ENCODE measurements at regions not wholly inside any gene's neighbourhood (a gene's known extent, or its start where the extent isn't known, plus 50 kb on each side); places are given as distances from the start of the nearest gene placed in this dataset.
"Not testable (repeated sequence)": the region's sequence is repeated elsewhere in the genome, so short reads cannot be mapped to it uniquely, and the experiment has no call there.

- H3K4me3 ChIP-seq (ENCODE audit: low read depth, low read length) = no peak overlapping the region
- DNase-seq = no peak
- peaks cover 6% of the 10 kb centered on the region for H3K4me1 Mint-ChIP-seq (ENCODE audit: low read depth, unreplicated experiment)
- no peaks in the 10 kb centered on the region for H3K9me3 Mint-ChIP-seq (ENCODE audit: unreplicated experiment)
- H3K27me3 ChIP-seq (replicated peaks; ENCODE audit: control insufficient read depth, insufficient read depth, low read length) = no peaks in the 10 kb centered on the region
- H3K36me3 ChIP-seq (ENCODE audit: control insufficient read depth, insufficient read depth, low read length) = no peaks in the 10 kb centered on the region
- no peak for TF ChIP-seq CTCF (IDR thresholded peaks at IDR 0.05; ENCODE audit: insufficient read depth in 1 of 2, low read depth in 1 of 2, low read length in 1 of 2, severe bottlenecking in 1 of 2, unreplicated experiment in 1 of 2)
- H3K36me3 Mint-ChIP-seq (ENCODE audit: insufficient read depth, unreplicated experiment) = no peaks in the 10 kb centered on the region
- intact Hi-C loops (cut with micrococcal nuclease; ENCODE audit: unreplicated experiment) = no loop called here
- ChIA-PET CTCF (interaction anchor here (0.6 to 1.4 kb wide), 4 partner anchors 8 to 349 kb away, joined by 3 to 4 read pairs (median 3); no protein-coding TSS in a partner anchor), POLR2A (no interaction called here)
- H3K27me3 Mint-ChIP-seq (ENCODE audit: insufficient read depth, unreplicated experiment) = no peaks in the 10 kb centered on the region
- H3K27ac Mint-ChIP-seq (ENCODE audit: unreplicated experiment) = no peak overlapping the region
- no TSS peak for BruUV-seq (replicated peaks)
- H3K9me3 ChIP-seq = no peaks in the 10 kb centered on the region
- no peak overlapping the region for H3K4me3 Mint-ChIP-seq (ENCODE audit: unreplicated experiment)
- H3K4me1 ChIP-seq = peaks cover 4% of the 10 kb centered on the region; the same call in 1 of the 2 replicates
Observed at GRCh38 chr7:35970458-35970857, 169.6 kb downstream of the SEPTIN7 start.

- Mint-ChIP-seq H3K27me3 (ENCODE audit: insufficient read depth, unreplicated experiment) (no peaks in the 10 kb centered on the region), H3K4me1 (ENCODE audit: low read depth, unreplicated experiment) (peaks cover 6% of the 10 kb centered on the region), H3K9me3 (ENCODE audit: unreplicated experiment) (peaks cover 4% of the 10 kb centered on the region), H3K36me3 (ENCODE audit: insufficient read depth, unreplicated experiment) (no peaks in the 10 kb centered on the region), H3K4me3 (ENCODE audit: unreplicated experiment) (peak overlapping the region; percentile 64), H3K27ac (ENCODE audit: unreplicated experiment) (no peak overlapping the region)
- no peaks in the 10 kb centered on the region for H3K27me3 ChIP-seq (replicated peaks; ENCODE audit: control insufficient read depth, insufficient read depth, low read length)
- H3K36me3 ChIP-seq (ENCODE audit: control insufficient read depth, insufficient read depth, low read length) = no peaks in the 10 kb centered on the region
- H3K9me3 ChIP-seq = no peaks in the 10 kb centered on the region
- DNase-seq = peak in 1 of 2 experiments; percentile 55
- ChIA-PET CTCF (interaction anchor here (0.5 to 1.4 kb wide), 6 partner anchors 9 to 348 kb away, joined by 3 to 6 read pairs (median 3); no protein-coding TSS in a partner anchor), POLR2A (no interaction called here)
- no TSS peak for BruUV-seq (replicated peaks)
- intact Hi-C loops (cut with micrococcal nuclease; ENCODE audit: unreplicated experiment) = loop anchor here (1.0 kb wide), 1 partner anchor 54 kb away; no protein-coding TSS in a partner anchor
- H3K4me3 ChIP-seq (ENCODE audit: low read depth, low read length) = peak overlapping the region; percentile 11
- peaks cover 4% of the 10 kb centered on the region; the same call in 1 of the 2 replicates for H3K4me1 ChIP-seq
- no peak for TF ChIP-seq CTCF (IDR thresholded peaks at IDR 0.05; ENCODE audit: insufficient read depth in 1 of 2, low read depth in 1 of 2, low read length in 1 of 2, severe bottlenecking in 1 of 2, unreplicated experiment in 1 of 2)
Observed at GRCh38 chr7:35971133-35971891, 170.5 kb downstream of the SEPTIN7 start.

GRCh38 chr7:35975851-35976454, 175.1 kb downstream of the SEPTIN7 start:
- CTCF ChIA-PET = interaction anchor here (0.6 to 1.2 kb wide), 9 partner anchors 9 to 343 kb away, joined by 3 to 14 read pairs (median 3); no protein-coding TSS in a partner anchor
- POLR2A ChIA-PET = no interaction called here
- TF ChIP-seq CTCF (IDR thresholded peaks at IDR 0.05; ENCODE audit: insufficient read depth in 1 of 2, low read depth in 1 of 2, low read length in 1 of 2, severe bottlenecking in 1 of 2, unreplicated experiment in 1 of 2) = peak; percentile 71 to 79
- Mint-ChIP-seq H3K9me3 (ENCODE audit: unreplicated experiment) (peaks cover 8% of the 10 kb centered on the region), H3K4me1 (ENCODE audit: low read depth, unreplicated experiment) (peaks cover 6% of the 10 kb centered on the region), H3K27ac (ENCODE audit: unreplicated experiment) (no peak overlapping the region), H3K4me3 (ENCODE audit: unreplicated experiment) (no peak overlapping the region), H3K27me3 (ENCODE audit: insufficient read depth, unreplicated experiment) (peaks cover 6% of the 10 kb centered on the region), H3K36me3 (ENCODE audit: insufficient read depth, unreplicated experiment) (no peaks in the 10 kb centered on the region)
- no TSS peak for BruUV-seq (replicated peaks)
- peak; percentile 68 to 77 for DNase-seq
- H3K4me1 ChIP-seq = peaks cover 4% of the 10 kb centered on the region; the same call in 1 of the 2 replicates
- intact Hi-C loops (cut with micrococcal nuclease; ENCODE audit: unreplicated experiment) = loop anchor here (1.0 to 5.0 kb wide), 2 partner anchors 59 to 269 kb away; no protein-coding TSS in a partner anchor
- H3K27me3 ChIP-seq (replicated peaks; ENCODE audit: control insufficient read depth, insufficient read depth, low read length) = no peaks in the 10 kb centered on the region
- H3K4me3 ChIP-seq (ENCODE audit: low read depth, low read length) = no peak overlapping the region
- H3K36me3 ChIP-seq (ENCODE audit: control insufficient read depth, insufficient read depth, low read length) = no peaks in the 10 kb centered on the region
- H3K9me3 ChIP-seq = no peaks in the 10 kb centered on the region

- POLR2A ChIA-PET; H3K4me1 ChIP-seq; H3K4me3 ChIP-seq (ENCODE audit: low read depth, low read length); H3K9me3 ChIP-seq; H3K36me3 ChIP-seq (ENCODE audit: control insufficient read depth, insufficient read depth, low read length); DNase-seq; H3K27ac Mint-ChIP-seq (ENCODE audit: unreplicated experiment); H3K27me3 Mint-ChIP-seq (ENCODE audit: insufficient read depth, unreplicated experiment); H3K36me3 Mint-ChIP-seq (ENCODE audit: insufficient read depth, unreplicated experiment); H3K4me1 Mint-ChIP-seq (ENCODE audit: low read depth, unreplicated experiment); H3K9me3 Mint-ChIP-seq (ENCODE audit: unreplicated experiment); H3K4me3 Mint-ChIP-seq (ENCODE audit: unreplicated experiment); BruUV-seq (replicated peaks); H3K27me3 ChIP-seq (replicated peaks; ENCODE audit: control insufficient read depth, insufficient read depth, low read length): not testable (repeated sequence)
- intact Hi-C loops (cut with micrococcal nuclease; ENCODE audit: unreplicated experiment) = loop anchor here (5.0 kb wide), 1 partner anchor 272 kb away; no protein-coding TSS in a partner anchor
- CTCF ChIA-PET = interaction anchor here (0.7 to 1.6 kb wide), 3 partner anchors 62 to 340 kb away, joined by 3 to 8 read pairs (median 4); no protein-coding TSS in a partner anchor
Observed at GRCh38 chr7:35978816-35979640, 174.0 kb upstream of the EEPD1 start.
